K562 (cell line): ENCODE measurements at regions not wholly inside any gene's neighbourhood (a gene's known extent, or its start where the extent isn't known, plus 50 kb on each side); places are given as distances from the start of the nearest gene placed in this dataset.

Source experiments
- DNMT1 ChIP-seq: fragments of 450-650 bp; IDR thresholded peaks from 2 replicates; pipeline ENCODE4 v1.6.1; 2016; ENCODE audit warnings: antibody characterized with exemption, mild to moderate bottlenecking
- MTA3 ChIP-seq: fragments of 450-650 bp; formaldehyde crosslinking; IDR thresholded peaks from 2 replicates; pipeline ENCODE4 v1.6.1; 2017; ENCODE audit warnings: mild to moderate bottlenecking, borderline replicate concordance
- MYBL2 ChIP-seq, 2 experiments: fragments of 450-650 bp in 1 of 2; sonication (generic) in 1 of 2; formaldehyde crosslinking in 1 of 2; IDR thresholded peaks; 2 replicates each; pipeline versions ENCODE4 v1.6.1 to v1.8.1; 2017 to 2022; ENCODE audit warnings: borderline replicate concordance in 1 of 2, inconsistent platforms in 1 of 2, low read depth in 1 of 2, mild to moderate bottlenecking in 1 of 2, missing genetic modification reagents in 1 of 2, moderate library complexity in 1 of 2
- PYGO2 ChIP-seq: fragments of 450-650 bp; IDR thresholded peaks from 2 replicates; pipeline ENCODE4 v1.6.1; 2016; ENCODE audit warnings: mild to moderate bottlenecking, missing genetic modification characterization, moderate library complexity, missing compliant biosample characterization
- ZNF644 ChIP-seq: fragments of 200-800 bp; sonication (Bioruptor generic); IDR thresholded peaks from 2 replicates; pipeline ENCODE4 v1.6.1; 2016; ENCODE audit warnings: low read depth, missing genetic modification characterization, missing compliant biosample characterization
- TF ChIP-seq, protein P1 (sequence below): fragments of 450-650 bp; formaldehyde crosslinking; conservative IDR thresholded peaks from 2 replicates; pipeline ENCODE4 v1.4.0; 2022; ENCODE audit warnings: mild to moderate bottlenecking, missing genetic modification characterization
- TF ChIP-seq, protein P2 (sequence below): sonication (generic); formaldehyde crosslinking; IDR thresholded peaks from 2 replicates; pipeline ENCODE4 v1.8.0; 2022; ENCODE audit warnings: mild to moderate bottlenecking, missing genetic modification reagents
- TF ChIP-seq, protein P3 (sequence below), 2 experiments: fragments of 450-650 bp; formaldehyde crosslinking in 1 of 2; IDR thresholded peaks; 2 replicates each; pipeline versions ENCODE4 v1.4.0 to v1.6.1; 2014 to 2020; ENCODE audit warnings: mild to moderate bottlenecking in 2 of 2, borderline replicate concordance in 1 of 2, low read depth in 1 of 2
- TF ChIP-seq, protein P4 (sequence below): sonication (generic); formaldehyde crosslinking; IDR thresholded peaks from 2 replicates; pipeline ENCODE4 v1.8.1; 2022; ENCODE audit warnings: missing genetic modification reagents
- TF ChIP-seq, protein P5 (sequence below), 3 experiments: fragments of 200-800 bp in 1 of 3; sonication (Bioruptor generic) in 1 of 3; sonication (generic) in 1 of 3; formaldehyde crosslinking in 1 of 3; IDR thresholded peaks; 2 replicates each; pipeline versions ENCODE4 v1.6.1 to v1.8.0; 2016 to 2022; ENCODE audit warnings: mild to moderate bottlenecking in 2 of 3, missing compliant biosample characterization in 2 of 3, missing genetic modification characterization in 2 of 3, missing genetic modification reagents in 1 of 3
- TF ChIP-seq, protein P6 (sequence below): fragments of 250-450 bp; sonication (Bioruptor Pico); IDR thresholded peaks from 2 replicates; pipeline ENCODE4 v1.8.0; 2022; ENCODE audit warnings: moderate library complexity, mild to moderate bottlenecking, inconsistent platforms

DNA sequence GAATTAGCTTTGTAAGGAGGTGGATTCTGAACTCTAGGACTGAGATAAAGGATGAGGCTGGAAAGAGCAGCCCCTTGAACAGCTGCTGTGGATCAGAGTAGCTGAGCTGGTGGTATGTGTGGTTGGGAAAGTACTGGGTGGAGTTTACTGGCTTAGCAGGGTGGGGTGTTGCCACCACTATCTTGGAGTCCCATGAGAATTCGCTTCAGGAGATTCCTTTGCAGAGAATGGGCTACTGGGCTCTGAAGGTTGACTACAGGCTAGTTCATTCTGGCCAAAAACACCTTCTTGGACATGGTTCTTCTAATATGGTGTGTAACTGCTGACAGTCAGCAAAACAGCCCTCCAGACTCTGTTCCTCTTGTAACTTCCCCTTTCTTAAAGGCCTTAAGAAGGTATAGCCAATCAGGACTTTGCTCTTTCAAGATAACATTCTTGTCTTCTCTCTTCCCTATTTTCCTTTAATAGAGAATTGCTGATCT, 52.7 kb downstream of the TET3 start (continued):
- no peak for TF ChIP-seq PYGO2 (tag)
- no peak for TF ChIP-seq ZNF644 (tag)
- peak; percentile 12; the same call in 1 of the 2 replicates for TF ChIP-seq MTA3
- TF ChIP-seq, protein P1, sequence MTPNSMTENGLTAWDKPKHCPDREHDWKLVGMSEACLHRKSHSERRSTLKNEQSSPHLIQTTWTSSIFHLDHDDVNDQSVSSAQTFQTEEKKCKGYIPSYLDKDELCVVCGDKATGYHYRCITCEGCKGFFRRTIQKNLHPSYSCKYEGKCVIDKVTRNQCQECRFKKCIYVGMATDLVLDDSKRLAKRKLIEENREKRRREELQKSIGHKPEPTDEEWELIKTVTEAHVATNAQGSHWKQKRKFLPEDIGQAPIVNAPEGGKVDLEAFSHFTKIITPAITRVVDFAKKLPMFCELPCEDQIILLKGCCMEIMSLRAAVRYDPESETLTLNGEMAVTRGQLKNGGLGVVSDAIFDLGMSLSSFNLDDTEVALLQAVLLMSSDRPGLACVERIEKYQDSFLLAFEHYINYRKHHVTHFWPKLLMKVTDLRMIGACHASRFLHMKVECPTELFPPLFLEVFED (CRISPR knock-in tag), result no peak
- TF ChIP-seq MYBL2 (IDR thresholded peaks at IDR 0.05; ENCODE audit: low read depth), result no peak
- TF ChIP-seq MYBL2 (CRISPR knock-in tag; IDR thresholded peaks at IDR 0.05; ENCODE audit: borderline replicate concordance), result no peak
- TF ChIP-seq, protein P2, sequence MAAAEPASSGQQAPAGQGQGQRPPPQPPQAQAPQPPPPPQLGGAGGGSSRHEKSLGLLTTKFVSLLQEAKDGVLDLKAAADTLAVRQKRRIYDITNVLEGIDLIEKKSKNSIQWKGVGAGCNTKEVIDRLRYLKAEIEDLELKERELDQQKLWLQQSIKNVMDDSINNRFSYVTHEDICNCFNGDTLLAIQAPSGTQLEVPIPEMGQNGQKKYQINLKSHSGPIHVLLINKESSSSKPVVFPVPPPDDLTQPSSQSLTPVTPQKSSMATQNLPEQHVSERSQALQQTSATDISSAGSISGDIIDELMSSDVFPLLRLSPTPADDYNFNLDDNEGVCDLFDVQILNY (CRISPR knock-in tag), result no peak
- TF ChIP-seq, protein P3, sequence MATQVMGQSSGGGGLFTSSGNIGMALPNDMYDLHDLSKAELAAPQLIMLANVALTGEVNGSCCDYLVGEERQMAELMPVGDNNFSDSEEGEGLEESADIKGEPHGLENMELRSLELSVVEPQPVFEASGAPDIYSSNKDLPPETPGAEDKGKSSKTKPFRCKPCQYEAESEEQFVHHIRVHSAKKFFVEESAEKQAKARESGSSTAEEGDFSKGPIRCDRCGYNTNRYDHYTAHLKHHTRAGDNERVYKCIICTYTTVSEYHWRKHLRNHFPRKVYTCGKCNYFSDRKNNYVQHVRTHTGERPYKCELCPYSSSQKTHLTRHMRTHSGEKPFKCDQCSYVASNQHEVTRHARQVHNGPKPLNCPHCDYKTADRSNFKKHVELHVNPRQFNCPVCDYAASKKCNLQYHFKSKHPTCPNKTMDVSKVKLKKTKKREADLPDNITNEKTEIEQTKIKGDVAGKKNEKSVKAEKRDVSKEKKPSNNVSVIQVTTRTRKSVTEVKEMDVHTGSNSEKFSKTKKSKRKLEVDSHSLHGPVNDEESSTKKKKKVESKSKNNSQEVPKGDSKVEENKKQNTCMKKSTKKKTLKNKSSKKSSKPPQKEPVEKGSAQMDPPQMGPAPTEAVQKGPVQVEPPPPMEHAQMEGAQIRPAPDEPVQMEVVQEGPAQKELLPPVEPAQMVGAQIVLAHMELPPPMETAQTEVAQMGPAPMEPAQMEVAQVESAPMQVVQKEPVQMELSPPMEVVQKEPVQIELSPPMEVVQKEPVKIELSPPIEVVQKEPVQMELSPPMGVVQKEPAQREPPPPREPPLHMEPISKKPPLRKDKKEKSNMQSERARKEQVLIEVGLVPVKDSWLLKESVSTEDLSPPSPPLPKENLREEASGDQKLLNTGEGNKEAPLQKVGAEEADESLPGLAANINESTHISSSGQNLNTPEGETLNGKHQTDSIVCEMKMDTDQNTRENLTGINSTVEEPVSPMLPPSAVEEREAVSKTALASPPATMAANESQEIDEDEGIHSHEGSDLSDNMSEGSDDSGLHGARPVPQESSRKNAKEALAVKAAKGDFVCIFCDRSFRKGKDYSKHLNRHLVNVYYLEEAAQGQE (IDR thresholded peaks at IDR 0.05; ENCODE audit: borderline replicate concordance), result peak; percentile 34; the same call in 1 of the 2 replicates
- TF ChIP-seq, protein P3 (CRISPR knock-in tag; IDR thresholded peaks at IDR 0.05; ENCODE audit: low read depth), result no peak
- TF ChIP-seq DNMT1, result no peak
- TF ChIP-seq, protein P4, sequence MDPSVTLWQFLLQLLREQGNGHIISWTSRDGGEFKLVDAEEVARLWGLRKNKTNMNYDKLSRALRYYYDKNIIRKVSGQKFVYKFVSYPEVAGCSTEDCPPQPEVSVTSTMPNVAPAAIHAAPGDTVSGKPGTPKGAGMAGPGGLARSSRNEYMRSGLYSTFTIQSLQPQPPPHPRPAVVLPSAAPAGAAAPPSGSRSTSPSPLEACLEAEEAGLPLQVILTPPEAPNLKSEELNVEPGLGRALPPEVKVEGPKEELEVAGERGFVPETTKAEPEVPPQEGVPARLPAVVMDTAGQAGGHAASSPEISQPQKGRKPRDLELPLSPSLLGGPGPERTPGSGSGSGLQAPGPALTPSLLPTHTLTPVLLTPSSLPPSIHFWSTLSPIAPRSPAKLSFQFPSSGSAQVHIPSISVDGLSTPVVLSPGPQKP, result no peak
- TF ChIP-seq, protein P5, sequence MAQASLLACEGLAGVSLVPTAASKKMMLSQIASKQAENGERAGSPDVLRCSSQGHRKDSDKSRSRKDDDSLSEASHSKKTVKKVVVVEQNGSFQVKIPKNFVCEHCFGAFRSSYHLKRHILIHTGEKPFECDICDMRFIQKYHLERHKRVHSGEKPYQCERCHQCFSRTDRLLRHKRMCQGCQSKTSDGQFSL (CRISPR knock-in tag; IDR thresholded peaks at IDR 0.05), result no peak
- TF ChIP-seq, protein P5 (tag; IDR thresholded peaks at IDR 0.05), result no peak
- TF ChIP-seq, protein P6, sequence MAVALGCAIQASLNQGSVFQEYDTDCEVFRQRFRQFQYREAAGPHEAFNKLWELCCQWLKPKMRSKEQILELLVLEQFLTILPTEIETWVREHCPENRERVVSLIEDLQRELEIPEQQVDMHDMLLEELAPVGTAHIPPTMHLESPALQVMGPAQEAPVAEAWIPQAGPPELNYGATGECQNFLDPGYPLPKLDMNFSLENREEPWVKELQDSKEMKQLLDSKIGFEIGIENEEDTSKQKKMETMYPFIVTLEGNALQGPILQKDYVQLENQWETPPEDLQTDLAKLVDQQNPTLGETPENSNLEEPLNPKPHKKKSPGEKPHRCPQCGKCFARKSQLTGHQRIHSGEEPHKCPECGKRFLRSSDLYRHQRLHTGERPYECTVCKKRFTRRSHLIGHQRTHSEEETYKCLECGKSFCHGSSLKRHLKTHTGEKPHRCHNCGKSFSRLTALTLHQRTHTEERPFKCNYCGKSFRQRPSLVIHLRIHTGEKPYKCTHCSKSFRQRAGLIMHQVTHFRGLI, result no peak
